Choroid plexus epithelial cell (primary cell): ENCODE measurements at regions not wholly inside any gene's neighbourhood (a gene's known extent, or its start where the extent isn't known, plus 50 kb on each side); places are given as distances from the start of the nearest gene placed in this dataset.

Experiments used
- DNase-seq: peaks from one replicate; pipeline ENCODE4 v3.0.0-alpha.2; 2010; ENCODE audit warnings: low read depth
- H3K4me3 ChIP-seq: 2 replicates; pipeline ENCODE4 v1.5.1; 2011; ENCODE audit warnings: low read depth, mild to moderate bottlenecking, control low read depth, low read length, moderate library complexity
- CTCF ChIP-seq: conservative IDR thresholded peaks from 2 replicates; pipeline ENCODE4 v1.5.1; 2011; ENCODE audit warnings: low read depth, mild to moderate bottlenecking, control low read depth, inconsistent platforms, low read length, moderate library complexity

- no peak for DNase-seq
- no peak for TF ChIP-seq CTCF
- no peak overlapping the region for H3K4me3 ChIP-seq
Observed at GRCh38 chr15:69599271-69599670, 146.7 kb downstream of the RPLP1 start.

GRCh38 chr15:69600556-69601085 lies 148.0 kb downstream of the RPLP1 start:
- DNase-seq = no peak
- TF ChIP-seq CTCF = no peak
- no peak overlapping the region for H3K4me3 ChIP-seq

- no peak for TF ChIP-seq CTCF
- no peak overlapping the region for H3K4me3 ChIP-seq
- DNase-seq = no peak
Observed at GRCh38 chr15:69601711-69602504, 149.3 kb downstream of the RPLP1 start.

- no peak for TF ChIP-seq CTCF
- no peak for DNase-seq
- no peak overlapping the region for H3K4me3 ChIP-seq
Observed at GRCh38 chr15:69602921-69603320, 150.3 kb downstream of the RPLP1 start.

GRCh38 chr15:69603369-69604071 lies 150.9 kb downstream of the RPLP1 start:
- TF ChIP-seq CTCF = no peak
- H3K4me3 ChIP-seq = no peak overlapping the region
- DNase-seq = no peak

GRCh38 chr15:69604072-69604411 lies 151.4 kb downstream of the RPLP1 start:
- no peak overlapping the region for H3K4me3 ChIP-seq
- peak; percentile 23 for DNase-seq
- TF ChIP-seq CTCF = no peak

GRCh38 chr15:69606144-69606543 lies 153.5 kb downstream of the RPLP1 start:
- no peak overlapping the region for H3K4me3 ChIP-seq
- TF ChIP-seq CTCF = no peak
- no peak for DNase-seq
